Mesodermal cell (in vitro differentiated cells): ENCODE measurements at regions not wholly inside any gene's neighbourhood (a gene's known extent, or its start where the extent isn't known, plus 50 kb on each side); places are given as distances from the start of the nearest gene placed in this dataset.
"Not testable (repeated sequence)": the region's sequence is repeated elsewhere in the genome, so short reads cannot be mapped to it uniquely, and the experiment has no call there.

ENCODE experiments used
- H3K27ac ChIP-seq: 2 replicates; pipeline ENCODE4 v1.7.0; 2013; ENCODE audit warnings: mild to moderate bottlenecking, low read depth, low read length, moderate library complexity; ENCODE audit not compliant: severe bottlenecking
- H3K36me3 ChIP-seq: 2 replicates; pipeline ENCODE4 v1.7.1; 2013; ENCODE audit warnings: mild to moderate bottlenecking, low read length, moderate library complexity; ENCODE audit not compliant: control insufficient read depth, insufficient read depth
- H3K4me1 ChIP-seq: one replicate; pipeline ENCODE4 v1.7.1; 2013; ENCODE audit warnings: mild to moderate bottlenecking, low read length; ENCODE audit not compliant: insufficient read depth, control insufficient read depth, poor library complexity, severe bottlenecking
- H3K4me3 ChIP-seq: 2 replicates; pipeline ENCODE4 v1.7.0; 2013; ENCODE audit warnings: low read length, control low read depth, mild to moderate bottlenecking; ENCODE audit not compliant: insufficient read depth, poor library complexity, severe bottlenecking; ENCODE audit errors: extremely low read depth
- H3K9me3 ChIP-seq: 2 replicates; pipeline ENCODE4 v1.7.1; 2013; ENCODE audit warnings: mild to moderate bottlenecking, low read length, moderate library complexity; ENCODE audit not compliant: control insufficient read depth
- WGBS, 2 experiments: methylation state at CpG; one replicate each; pipeline ENCODE4 v1.1.5; 2013; ENCODE audit warnings: missing lambda C conversion rate in 2 of 2; ENCODE audit not compliant: insufficient coverage in 2 of 2; 5-methylcytosine and 5-hydroxymethylcytosine counted together

- Histone ChIP-seq H3K4me1 (no peaks in the 10 kb centered on the region), H3K36me3 (no peaks in the 10 kb centered on the region), H3K27ac (no peak overlapping the region), H3K9me3 (no peaks in the 10 kb centered on the region), H3K4me3 (no peak overlapping the region)
- WGBS, 2 experiments: 89% methylated on average over 2 of the region's 3 CpGs; no CpG with 5 or more reads in 1 of the 2 experiments
Observed at GRCh38 chr2:107719141-107719540, 107.6 kb upstream of the RGPD4 start.

DNA sequence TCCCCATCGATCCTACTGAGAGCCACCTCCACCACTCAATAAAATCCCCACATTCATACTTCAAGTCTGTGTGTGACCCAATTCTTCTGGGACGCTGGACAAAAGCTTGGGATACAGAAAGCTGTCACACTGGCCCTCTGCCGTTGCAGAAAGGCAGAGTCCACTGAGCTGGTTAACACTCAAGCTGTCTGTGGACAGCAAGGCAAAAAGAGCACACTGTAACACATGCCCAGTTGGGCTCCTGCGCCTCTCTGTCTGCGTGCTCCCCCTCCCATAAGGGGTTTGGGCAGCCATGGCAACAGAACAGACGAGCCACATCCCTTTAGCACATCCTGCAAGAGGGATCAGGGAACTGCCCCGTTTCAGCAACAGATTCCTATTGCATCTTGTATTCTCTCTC is 106.9 kb upstream of the RGPD4 start:
- H3K27ac ChIP-seq: no peak overlapping the region
- 86 to 91% methylated on average over 6 to 7 of the region's 7 CpGs for WGBS, 2 experiments
- no peak overlapping the region for H3K4me3 ChIP-seq
- no peaks in the 10 kb centered on the region for H3K4me1 ChIP-seq
- H3K36me3 ChIP-seq: no peaks in the 10 kb centered on the region
- no peaks in the 10 kb centered on the region for H3K9me3 ChIP-seq

DNA sequence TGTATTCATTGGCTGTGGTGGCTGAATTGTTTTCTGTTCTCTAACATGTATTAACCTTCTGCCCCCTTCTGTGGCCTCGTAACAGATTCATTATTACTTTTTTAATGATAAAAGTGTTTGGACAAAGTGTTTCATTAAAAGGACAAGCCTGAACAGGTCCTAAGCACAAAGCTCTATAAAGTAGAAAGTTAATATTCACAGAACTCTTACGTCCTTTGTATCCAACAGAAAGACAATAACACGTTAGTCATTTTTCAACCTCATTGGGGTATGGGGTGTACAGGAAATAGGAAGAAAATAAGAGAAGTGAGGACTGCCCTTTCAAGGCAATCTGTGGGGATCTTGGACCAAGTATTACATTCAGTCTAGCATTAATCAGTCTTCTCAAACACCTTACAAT is 105.5 kb upstream of the RGPD4 start:
- no peaks in the 10 kb centered on the region for H3K36me3 ChIP-seq
- H3K9me3 ChIP-seq: no peaks in the 10 kb centered on the region
- H3K4me1 ChIP-seq: no peaks in the 10 kb centered on the region
- no peak overlapping the region for H3K4me3 ChIP-seq
- no peak overlapping the region for H3K27ac ChIP-seq
- no CpG with 5 or more reads among the region's 3 CpGs for WGBS, 2 experiments

- WGBS, 2 experiments: 85 to 93% methylated on average over 1 of the region's 2 CpGs
- Histone ChIP-seq H3K4me3 (no peak overlapping the region), H3K27ac (no peak overlapping the region), H3K4me1 (no peaks in the 10 kb centered on the region), H3K9me3 (no peaks in the 10 kb centered on the region), H3K36me3 (no peaks in the 10 kb centered on the region)
Observed at GRCh38 chr2:107721586-107721985, 105.1 kb upstream of the RGPD4 start.

DNA sequence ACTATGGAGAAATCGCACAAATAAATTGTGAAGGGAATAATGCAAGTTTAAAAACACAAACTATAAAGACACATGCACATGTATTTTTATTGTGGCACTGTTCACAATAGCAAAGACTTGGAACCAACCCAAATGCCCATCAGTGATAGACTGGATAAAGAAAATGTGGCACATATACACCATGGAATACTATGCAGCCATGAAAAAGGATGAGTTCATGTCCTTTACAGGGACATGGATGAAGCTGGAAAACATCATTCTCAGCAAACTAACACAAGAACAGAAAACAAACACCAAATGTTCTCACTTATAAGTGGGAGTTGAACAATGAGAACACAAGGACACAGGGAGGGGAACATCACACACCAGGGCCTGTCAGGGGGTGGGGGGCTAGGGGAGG is 100.9 kb upstream of the RGPD4 start:
- no CpG with 5 or more reads among the region's 1 CpG for WGBS, 2 experiments
- H3K4me1 ChIP-seq, H3K9me3 ChIP-seq, H3K27ac ChIP-seq, H3K4me3 ChIP-seq, H3K36me3 ChIP-seq: not testable (repeated sequence)

DNA sequence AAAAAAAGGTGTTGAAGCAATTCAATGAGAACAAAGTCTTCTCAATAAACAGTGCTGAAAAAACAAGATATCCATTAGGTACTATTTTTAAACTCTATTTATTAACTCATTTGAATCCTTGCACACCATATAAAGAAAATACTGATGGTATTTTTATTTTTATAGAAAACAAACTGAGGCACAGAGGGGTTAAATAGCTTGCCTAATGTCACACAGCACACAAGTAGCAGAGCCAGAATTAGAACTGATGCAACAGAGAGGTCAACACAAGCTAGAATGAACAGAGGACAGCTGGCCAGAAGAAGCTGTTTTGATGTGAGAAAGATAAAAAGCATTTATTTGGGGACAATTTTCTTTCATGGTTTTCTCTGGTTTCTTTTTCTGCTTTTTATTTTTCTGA is 99.4 kb upstream of the RGPD4 start:
- no peaks in the 10 kb centered on the region for H3K36me3 ChIP-seq
- H3K27ac ChIP-seq: no peak overlapping the region
- H3K4me3 ChIP-seq: no peak overlapping the region
- no peaks in the 10 kb centered on the region for H3K4me1 ChIP-seq
- no peaks in the 10 kb centered on the region for H3K9me3 ChIP-seq

DNA sequence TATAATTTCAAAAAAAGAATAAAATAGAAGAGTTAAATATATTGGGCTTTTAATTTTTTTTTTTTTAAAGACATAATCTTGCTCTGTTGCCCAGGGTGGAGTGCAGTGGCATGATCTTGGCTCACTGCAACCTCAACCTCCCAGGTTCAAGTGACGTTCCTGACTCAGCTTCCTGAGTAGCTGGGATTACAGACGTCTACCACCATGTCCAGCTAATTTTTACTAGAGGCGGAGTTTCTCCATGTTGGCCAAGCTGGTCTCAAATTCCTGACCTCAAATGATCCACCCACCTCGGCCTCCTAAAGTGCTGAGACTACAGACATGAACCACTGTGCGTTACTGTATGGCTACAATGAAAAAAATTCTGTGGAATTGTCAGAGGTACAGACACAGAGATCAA is 98.1 kb upstream of the RGPD4 start:
- H3K36me3 ChIP-seq: no peaks in the 10 kb centered on the region
- H3K27ac ChIP-seq: no peak overlapping the region
- H3K9me3 ChIP-seq: no peaks in the 10 kb centered on the region
- H3K4me3 ChIP-seq: no peak overlapping the region
- no peaks in the 10 kb centered on the region for H3K4me1 ChIP-seq
- WGBS, 2 experiments: 72 to 90% methylated on average over 3 of the region's 5 CpGs

GRCh38 chr2:107729440-107729839 is 97.3 kb upstream of the RGPD4 start:
- H3K4me1 ChIP-seq: no peaks in the 10 kb centered on the region
- H3K36me3 ChIP-seq: no peaks in the 10 kb centered on the region

GRCh38 chr2:107730898-107731297 is 95.8 kb upstream of the RGPD4 start:
- Histone ChIP-seq H3K27ac (no peak overlapping the region), H3K4me1 (no peaks in the 10 kb centered on the region), H3K4me3 (no peak overlapping the region), H3K36me3 (no peaks in the 10 kb centered on the region), H3K9me3 (no peaks in the 10 kb centered on the region)
- no CpG with 5 or more reads among the region's 2 CpGs for WGBS, 2 experiments

More at GRCh38 chr2:107729440-107729839, 97.3 kb upstream of the RGPD4 start:
- no peak overlapping the region for H3K27ac ChIP-seq
- no peaks in the 10 kb centered on the region for H3K9me3 ChIP-seq
- no CpG with 5 or more reads among the region's 3 CpGs for WGBS, 2 experiments
- no peak overlapping the region for H3K4me3 ChIP-seq

- Histone ChIP-seq H3K4me3 (no peak overlapping the region), H3K4me1 (no peaks in the 10 kb centered on the region), H3K36me3 (no peaks in the 10 kb centered on the region), H3K9me3 (no peaks in the 10 kb centered on the region), H3K27ac (no peak overlapping the region)
Observed at GRCh38 chr2:107731435-107731834, 95.3 kb upstream of the RGPD4 start.

GRCh38 chr2:107735201-107735600 is 91.5 kb upstream of the RGPD4 start:
- H3K4me3 ChIP-seq: no peak overlapping the region
- H3K27ac ChIP-seq: no peak overlapping the region
- H3K9me3 ChIP-seq: no peaks in the 10 kb centered on the region
- H3K36me3 ChIP-seq: no peaks in the 10 kb centered on the region
- no CpG with 5 or more reads among the region's 2 CpGs for WGBS, 2 experiments
- H3K4me1 ChIP-seq: no peaks in the 10 kb centered on the region

DNA sequence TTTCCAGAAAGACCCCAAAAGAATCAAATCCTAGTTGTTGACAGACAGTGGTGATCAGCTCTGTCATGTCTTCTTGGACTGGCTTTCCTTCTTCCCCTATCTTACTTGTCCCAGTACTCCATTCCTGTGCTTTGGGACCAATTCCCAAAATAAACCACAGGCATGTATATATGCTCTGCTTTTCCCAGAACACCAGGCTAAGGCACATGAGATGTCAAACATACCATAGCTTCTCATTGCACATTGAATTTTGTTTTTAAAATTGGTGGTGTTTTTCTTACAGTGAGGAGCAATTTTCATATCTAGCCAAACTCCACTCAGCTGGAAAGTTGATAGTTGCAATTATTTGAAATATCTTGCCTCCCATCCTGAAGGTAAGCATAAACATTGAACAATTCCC is 88.9 kb upstream of the RGPD4 start:
- H3K27ac ChIP-seq: no peak overlapping the region
- H3K36me3 ChIP-seq: no peaks in the 10 kb centered on the region
- H3K4me3 ChIP-seq: no peak overlapping the region
- H3K4me1 ChIP-seq: no peaks in the 10 kb centered on the region
- H3K9me3 ChIP-seq: no peaks in the 10 kb centered on the region
